OCI-M2 (cell line): ENCODE measurements at regions not wholly inside any gene's neighbourhood (a gene's known extent, or its start where the extent isn't known, plus 50 kb on each side); places are given as distances from the start of the nearest gene placed in this dataset.
A peak's percentile ranks its signal among the peaks of the same experiment; 100 is the strongest.
"Not testable (repeated sequence)": the region's sequence is repeated elsewhere in the genome, so short reads cannot be mapped to it uniquely, and the experiment has no call there.

Source experiments
- DNase-seq: peaks from one replicate; lab custom pipeline; 2025; ENCODE audit not compliant: unreplicated experiment; lab: John Stamatoyannopoulos, UW

- no peak for DNase-seq
Observed at GRCh38 chr1:182261655-182262054, 129.9 kb downstream of the GLUL start.

GRCh38 chr1:182260516-182260915 lies 131.1 kb downstream of the GLUL start:
- no peak for DNase-seq

- no peak for DNase-seq
Observed at GRCh38 chr1:182259968-182260367, 131.6 kb downstream of the GLUL start.

GRCh38 chr1:182259229-182259872 lies 132.2 kb downstream of the GLUL start:
- DNase-seq, result no peak

- peak; percentile 77 for DNase-seq
Observed at GRCh38 chr1:182257369-182258063, 134.1 kb downstream of the GLUL start.

- no peak for DNase-seq
Observed at GRCh38 chr1:182256931-182257330, 134.7 kb downstream of the GLUL start.

- no peak for DNase-seq
Observed at GRCh38 chr1:182255494-182255893, 136.1 kb downstream of the GLUL start.

GRCh38 chr1:182253319-182253860 lies 138.2 kb downstream of the GLUL start:
- DNase-seq, result no peak

- no peak for DNase-seq
Observed at GRCh38 chr1:182251561-182251960, 140.0 kb downstream of the GLUL start.

- no peak for DNase-seq
Observed at GRCh38 chr1:182249201-182249676, 142.4 kb downstream of the GLUL start.

- DNase-seq, result no peak
Observed at GRCh38 chr1:182248721-182249120, 142.9 kb downstream of the GLUL start.

GRCh38 chr1:182247813-182248212 lies 143.8 kb downstream of the GLUL start:
- DNase-seq, result not testable (repeated sequence)

- no peak for DNase-seq
Observed at GRCh38 chr1:182246783-182247182, 144.8 kb downstream of the GLUL start.

- DNase-seq, result no peak
Observed at GRCh38 chr1:182245040-182245439, 146.6 kb downstream of the GLUL start.

- DNase-seq, result no peak
Observed at GRCh38 chr1:182244451-182244850, 147.1 kb downstream of the GLUL start.

- no peak for DNase-seq
Observed at GRCh38 chr1:182242641-182243040, 148.9 kb downstream of the GLUL start.

GRCh38 chr1:182240085-182240484 lies 151.5 kb downstream of the GLUL start:
- DNase-seq, result no peak

GRCh38 chr1:182238421-182238820 lies 153.2 kb downstream of the GLUL start:
- DNase-seq, result no peak

GRCh38 chr1:182237329-182237728 lies 154.3 kb downstream of the GLUL start:
- DNase-seq, result no peak

GRCh38 chr1:182236651-182237077 lies 154.9 kb downstream of the GLUL start:
- no peak for DNase-seq

GRCh38 chr1:182235952-182236650 lies 155.5 kb downstream of the GLUL start:
- peak; percentile 9 for DNase-seq

GRCh38 chr1:182235604-182235951 lies 156.0 kb downstream of the GLUL start:
- no peak for DNase-seq
